PC-3 (cell line): ENCODE measurements at regions not wholly inside any gene's neighbourhood (a gene's known extent, or its start where the extent isn't known, plus 50 kb on each side); places are given as distances from the start of the nearest gene placed in this dataset.

ENCODE experiments used
- CTCF ChIP-seq: fragments of 300-600 bp; sonication (generic); conservative IDR thresholded peaks from 2 replicates; pipeline ENCODE4 v1.5.1; 2017; ENCODE audit warnings: antibody characterized with exemption, low read depth, mild to moderate bottlenecking, low read length
- EZH2phosphoT487 ChIP-seq: fragments of 300-600 bp; sonication (generic); IDR thresholded peaks from 2 replicates; pipeline ENCODE4 v1.6.1; 2018; ENCODE audit warnings: mild to moderate bottlenecking, antibody characterized with exemption, low read length, borderline replicate concordance

- TF ChIP-seq CTCF (no peak), EZH2phosphoT487 (no peak)
Observed at GRCh38 chr9:2479056-2479565, 142.5 kb upstream of the VLDLR start.
